Adrenal gland (tissue), 5 donors: ENCODE measurements at regions not wholly inside any gene's neighbourhood (a gene's known extent, or its start where the extent isn't known, plus 50 kb on each side); places are given as distances from the start of the nearest gene placed in this dataset.

Experiments used
- POLR2A ChIP-seq, 2 donors: fragments of 450-650 bp; IDR thresholded peaks; one replicate each; pipeline ENCODE4 v1.6.1; 2017; ENCODE audit warnings: antibody characterized with exemption in 2 of 2, mild to moderate bottlenecking in 2 of 2, moderate library complexity in 1 of 2
- TF ChIP-seq, protein P1 (sequence below), 6 experiments: fragments of 450-650 bp in 4 of 6; fragments of 200-600 bp in 2 of 6; sonication (generic) in 1 of 6; IDR thresholded peaks; 1 replicate in 5 of 6; 2 replicates in 1 of 6; pipeline versions ENCODE4 v1.5.1 to v1.8.0; 2016 to 2021; ENCODE audit warnings: antibody characterized with exemption in 6 of 6, mild to moderate bottlenecking in 2 of 6, moderate library complexity in 1 of 6
- donor health status: DM: no; HTN: no; CAD: no.

DNA sequence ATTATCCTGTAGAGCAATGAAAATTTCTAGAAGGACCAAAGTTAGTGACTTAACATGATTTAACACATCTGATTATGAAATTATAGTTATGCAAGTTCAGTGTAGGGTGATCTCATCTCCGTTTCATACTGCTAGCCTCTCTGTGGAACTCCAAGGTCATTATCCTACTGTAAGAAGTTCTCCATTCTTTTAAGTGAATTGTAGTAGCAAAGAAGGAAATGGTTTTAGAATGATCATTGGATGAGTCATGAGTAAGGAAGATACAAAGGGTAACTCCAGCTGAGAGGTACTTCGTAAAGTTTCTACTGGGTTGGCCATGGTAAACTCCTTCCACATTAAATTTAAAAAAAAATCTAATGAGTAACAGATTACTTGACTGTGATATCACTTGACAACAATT is 215.0 kb upstream of the GIMD1 start:
- TF ChIP-seq, protein P1, sequence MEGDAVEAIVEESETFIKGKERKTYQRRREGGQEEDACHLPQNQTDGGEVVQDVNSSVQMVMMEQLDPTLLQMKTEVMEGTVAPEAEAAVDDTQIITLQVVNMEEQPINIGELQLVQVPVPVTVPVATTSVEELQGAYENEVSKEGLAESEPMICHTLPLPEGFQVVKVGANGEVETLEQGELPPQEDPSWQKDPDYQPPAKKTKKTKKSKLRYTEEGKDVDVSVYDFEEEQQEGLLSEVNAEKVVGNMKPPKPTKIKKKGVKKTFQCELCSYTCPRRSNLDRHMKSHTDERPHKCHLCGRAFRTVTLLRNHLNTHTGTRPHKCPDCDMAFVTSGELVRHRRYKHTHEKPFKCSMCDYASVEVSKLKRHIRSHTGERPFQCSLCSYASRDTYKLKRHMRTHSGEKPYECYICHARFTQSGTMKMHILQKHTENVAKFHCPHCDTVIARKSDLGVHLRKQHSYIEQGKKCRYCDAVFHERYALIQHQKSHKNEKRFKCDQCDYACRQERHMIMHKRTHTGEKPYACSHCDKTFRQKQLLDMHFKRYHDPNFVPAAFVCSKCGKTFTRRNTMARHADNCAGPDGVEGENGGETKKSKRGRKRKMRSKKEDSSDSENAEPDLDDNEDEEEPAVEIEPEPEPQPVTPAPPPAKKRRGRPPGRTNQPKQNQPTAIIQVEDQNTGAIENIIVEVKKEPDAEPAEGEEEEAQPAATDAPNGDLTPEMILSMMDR (IDR thresholded peaks at IDR 0.05): no peak
- TF ChIP-seq POLR2A (IDR thresholded peaks at IDR 0.05): no peak
